ENCODE measurements at regions not wholly inside any gene's neighbourhood (a gene's known extent, or its start where the extent isn't known, plus 50 kb on each side); places are given as distances from the start of the nearest gene placed in this dataset.

DNA sequence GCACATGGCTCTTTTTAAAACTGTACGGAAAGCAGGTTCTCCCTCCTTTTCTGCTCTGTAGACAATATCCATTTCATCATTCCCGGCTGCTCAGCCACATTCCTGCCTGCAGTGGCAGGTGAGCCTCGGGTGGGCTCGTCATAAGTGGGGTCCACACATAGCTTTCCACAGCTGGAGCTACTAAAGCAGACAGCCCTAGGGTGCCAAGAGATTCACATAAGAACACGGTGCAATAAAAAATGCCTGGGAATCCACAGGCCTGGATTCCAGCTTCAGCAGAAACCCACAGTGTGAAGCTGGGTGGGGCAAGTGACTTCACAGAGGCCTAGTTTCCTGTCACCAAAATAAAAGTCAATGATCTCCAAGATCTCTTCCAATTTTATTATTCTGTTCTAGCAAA lies 96.4 kb downstream of the MIS18A start:
- no peak for DNase-seq

GRCh38 chr21:32181457-32181856 lies 97.4 kb downstream of the MIS18A start:
- DNase-seq = no peak

- no peak for DNase-seq
Measured at GRCh38 chr21:32174819-32175218, 104.0 kb downstream of the MIS18A start.

DNA sequence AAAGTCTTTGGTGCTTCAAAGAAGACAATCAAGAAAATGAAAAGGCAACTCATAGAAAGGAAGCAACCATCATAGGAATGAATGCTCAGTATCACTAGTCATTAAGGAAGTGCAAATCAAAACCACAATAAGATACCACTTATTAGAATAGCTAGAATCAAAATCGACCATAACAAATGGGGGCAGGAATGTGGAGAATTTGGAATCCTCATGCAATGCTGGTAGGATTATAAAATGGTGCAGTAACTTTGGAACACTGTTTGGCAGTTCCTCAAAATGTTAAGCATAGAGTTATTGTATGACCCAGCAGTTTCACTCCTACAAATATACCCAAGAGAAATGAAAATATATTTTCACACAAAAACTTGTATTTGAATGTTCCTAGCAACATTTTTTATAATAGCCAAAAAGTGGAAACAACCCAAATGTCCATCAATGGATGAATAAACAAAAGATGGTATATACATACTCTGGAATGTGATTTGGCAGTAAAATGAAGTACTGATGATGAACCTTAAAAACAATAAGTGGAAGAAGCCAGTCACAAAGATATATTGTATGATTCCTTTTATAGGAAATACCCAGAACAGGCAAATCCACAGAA lies 105.6 kb downstream of the MIS18A start:
- DNase-seq = peak; percentile 54

GRCh38 chr21:32172106-32172505 lies 106.7 kb downstream of the MIS18A start:
- DNase-seq = peak; percentile 7

DNA sequence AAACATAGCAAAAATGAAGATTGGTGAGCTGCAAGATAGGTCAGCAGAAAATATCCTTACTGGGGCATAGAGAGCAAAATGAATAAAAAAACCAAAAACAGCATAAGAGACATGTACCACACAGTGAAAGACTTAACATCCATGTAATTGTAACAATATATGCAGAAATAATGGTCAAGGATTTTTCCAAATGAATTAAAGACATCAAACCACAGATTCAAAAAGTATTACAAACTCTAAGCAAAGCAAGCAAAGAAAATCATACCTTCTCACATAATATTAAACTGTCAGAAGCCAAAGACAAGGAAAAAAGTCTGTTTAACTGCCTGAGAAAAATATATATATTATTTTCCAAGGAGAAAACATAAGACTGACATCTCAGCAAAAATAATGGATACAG lies 111.3 kb downstream of the MIS18A start:
- no peak for DNase-seq

GRCh38 chr21:32163386-32163785 lies 115.5 kb downstream of the MIS18A start:
- DNase-seq = no peak

GRCh38 chr21:32162727-32163320 lies 116.0 kb downstream of the MIS18A start:
- no peak for DNase-seq

- no peak for DNase-seq
Measured at GRCh38 chr21:32155226-32155625, 123.6 kb downstream of the MIS18A start.

- DNase-seq = peak; percentile 28
Measured at GRCh38 chr21:32147041-32147440, 131.8 kb downstream of the MIS18A start.

GRCh38 chr21:32144851-32145250 lies 134.0 kb downstream of the MIS18A start:
- DNase-seq = no peak

- DNase-seq = peak; percentile 79
Measured at GRCh38 chr21:32143241-32143939, 135.5 kb downstream of the MIS18A start.

- no peak for DNase-seq
Measured at GRCh38 chr21:32141318-32141633, 137.6 kb downstream of the MIS18A start.

DNA sequence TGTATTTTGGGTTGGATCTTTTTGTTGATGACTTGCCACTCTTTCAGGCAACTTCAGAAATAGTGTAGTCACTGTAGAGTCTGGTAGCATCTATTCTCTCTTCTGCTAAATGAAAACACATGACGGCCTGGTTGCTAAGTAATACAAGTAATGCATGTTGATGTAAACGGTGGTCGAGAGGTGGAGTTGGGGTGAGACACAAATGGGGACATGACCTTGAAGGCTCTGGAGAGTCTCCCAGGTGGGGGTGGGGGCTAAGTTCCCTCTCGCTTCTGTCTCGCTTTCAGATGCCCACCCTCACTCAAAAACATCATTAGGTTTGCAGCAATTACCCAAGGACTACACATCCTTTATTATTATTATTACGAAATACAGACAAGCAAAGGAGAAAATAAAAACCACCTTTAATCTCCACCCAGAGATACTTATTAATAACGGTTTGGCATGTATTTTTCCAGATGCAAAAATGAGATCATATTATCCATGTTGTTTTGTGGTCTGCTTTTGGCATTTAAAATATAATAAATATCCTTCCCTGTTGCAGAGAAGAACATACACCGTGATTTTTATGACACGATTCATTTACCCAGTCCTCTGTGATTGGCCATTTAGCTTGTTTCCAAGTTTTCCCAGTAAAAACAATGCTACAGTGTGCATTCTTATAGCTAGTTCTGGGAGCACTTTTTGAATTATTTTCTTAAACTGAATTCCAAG lies 138.1 kb downstream of the MIS18A start:
- peak; percentile 70 for DNase-seq

GRCh38 chr21:32140151-32140550 lies 138.7 kb downstream of the MIS18A start:
- DNase-seq = peak; percentile 27

DNA sequence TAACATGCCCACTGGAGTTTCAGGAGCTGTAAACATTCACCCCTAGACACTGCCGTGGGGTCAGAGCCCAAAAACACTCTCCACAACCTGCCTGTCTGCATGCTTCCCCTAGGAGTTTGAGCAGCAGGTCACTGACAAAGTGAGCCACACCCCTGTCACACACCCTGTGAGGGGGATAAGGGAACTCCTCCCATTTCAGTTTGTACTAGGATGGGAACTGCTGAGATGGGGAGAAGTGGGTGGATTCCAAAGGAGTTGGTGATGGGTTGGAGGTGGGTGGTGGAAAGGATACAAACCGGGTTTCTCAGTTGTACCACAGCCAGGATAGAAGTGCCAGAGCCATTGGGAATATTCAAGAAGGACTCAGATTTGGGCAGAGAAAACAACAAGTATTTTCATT lies 140.2 kb downstream of the MIS18A start:
- DNase-seq = no peak

- DNase-seq = no peak
Measured at GRCh38 chr21:32137931-32138330, 140.9 kb downstream of the MIS18A start.

DNA sequence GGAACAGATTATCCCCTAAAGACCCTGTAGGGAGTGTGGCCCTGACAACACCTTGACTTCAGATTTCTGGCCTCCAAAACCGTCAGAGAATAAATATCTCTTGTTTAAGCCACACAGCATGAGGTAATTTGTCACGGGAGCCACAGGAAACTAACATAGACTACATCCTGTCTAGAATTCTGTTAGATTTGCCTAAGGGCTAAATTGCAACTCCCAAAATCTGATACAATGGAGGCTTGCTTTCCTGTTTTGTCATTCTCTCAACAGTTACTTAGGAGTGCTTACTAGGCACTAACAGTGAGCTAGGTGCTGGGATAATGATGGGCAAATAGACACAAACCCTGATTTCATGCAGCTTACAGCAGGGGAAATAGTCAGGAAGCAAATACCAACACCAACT lies 141.6 kb downstream of the MIS18A start:
- DNase-seq = no peak

- DNase-seq = no peak
Measured at GRCh38 chr21:32136546-32136945, 142.3 kb downstream of the MIS18A start.

GRCh38 chr21:32135401-32136363 lies 143.2 kb downstream of the MIS18A start:
- peak; percentile 80 for DNase-seq

DNA sequence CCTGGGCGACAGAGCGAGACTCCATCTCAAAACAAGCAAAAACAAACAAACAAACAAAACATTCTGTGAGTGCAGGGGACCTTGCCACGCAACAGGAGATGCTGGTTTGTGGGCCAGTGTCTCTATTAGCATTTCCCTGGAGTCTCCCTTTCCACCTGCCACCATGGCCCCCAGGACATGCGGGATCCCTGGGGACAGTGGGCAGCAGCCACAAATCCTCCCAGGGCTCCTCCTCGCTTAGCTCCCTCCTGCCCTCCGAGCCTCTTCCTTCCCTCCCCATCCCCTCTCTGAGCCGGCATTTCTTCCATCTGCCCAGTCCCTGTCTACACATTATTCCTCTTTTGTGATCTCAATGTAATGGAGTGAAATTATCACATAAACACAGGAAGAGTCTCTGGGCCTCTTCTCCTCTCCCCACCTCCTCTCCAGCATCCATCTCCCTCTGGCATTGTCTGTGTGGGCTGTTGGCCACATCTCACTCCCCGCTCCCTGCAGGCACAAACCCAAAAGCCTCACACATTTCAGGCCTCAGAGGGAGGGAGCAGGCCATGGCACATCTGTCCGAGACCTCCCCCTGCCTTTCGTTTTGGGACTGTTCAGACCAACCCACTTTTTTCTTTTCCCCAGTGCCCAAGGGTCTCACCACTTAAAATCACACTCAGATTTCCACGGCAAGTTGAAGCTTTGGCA lies 144.3 kb downstream of the MIS18A start:
- DNase-seq = no peak

GRCh38 chr21:32132881-32133280 lies 146.0 kb downstream of the MIS18A start:
- DNase-seq = no peak

Measured in fibroblast of skin of right biceps (primary cell).